SU-DHL-6 (cell line): ENCODE measurements at regions not wholly inside any gene's neighbourhood (a gene's known extent, or its start where the extent isn't known, plus 50 kb on each side); places are given as distances from the start of the nearest gene placed in this dataset.

Experiments
- H2AFZ ChIP-seq: fragments of 200-600 bp; sonication (generic); 2 replicates; pipeline ENCODE4 v1.6.1; 2014; ENCODE audit warnings: low read depth, mild to moderate bottlenecking, moderate library complexity, mixed read lengths, antibody characterized with exemption, low read length; ENCODE audit not compliant: severe bottlenecking
- H3F3A ChIP-seq: fragments of 200-600 bp; shearing (Covaris generic); 2 replicates; pipeline ENCODE4 v1.6.0; 2016; ENCODE audit warnings: antibody characterized with exemption, mild to moderate bottlenecking; ENCODE audit not compliant: insufficient read depth
- H3K27ac ChIP-seq: fragments of 200-600 bp; sonication (generic); 2 replicates; pipeline ENCODE4 v1.5.1; 2016; ENCODE audit warnings: low read depth, mild to moderate bottlenecking, low read length, moderate library complexity, mixed read lengths
- H3K27me3 ChIP-seq: fragments of 200-600 bp; sonication (generic), shearing (Covaris generic); 2 replicates; pipeline ENCODE4 v1.6.0; 2014; ENCODE audit warnings: mild to moderate bottlenecking, low read length
- H3K36me3 ChIP-seq: fragments of 200-600 bp; sonication (generic); 2 replicates; pipeline ENCODE4 v1.6.1; 2014; ENCODE audit warnings: mild to moderate bottlenecking, low read length, mixed read lengths
- H3K4me2 ChIP-seq: fragments of 300-600, 200-600 bp; shearing (Covaris generic), sonication (generic); 2 replicates; pipeline ENCODE4 v1.6.0; 2014; ENCODE audit warnings: low read length, low read depth, mild to moderate bottlenecking; ENCODE audit not compliant: poor library complexity, severe bottlenecking
- H3K4me3 ChIP-seq: fragments of 200-600 bp; sonication (generic); 2 replicates; pipeline ENCODE4 v1.5.1; 2014; ENCODE audit warnings: antibody characterized with exemption, low read length, mild to moderate bottlenecking, mixed read lengths; ENCODE audit not compliant: insufficient read depth, poor library complexity, severe bottlenecking
- H3K79me2 ChIP-seq: fragments of 200-600 bp; sonication (generic); 2 replicates; pipeline ENCODE4 v1.6.1; 2014; ENCODE audit warnings: mild to moderate bottlenecking, low read length, moderate library complexity; ENCODE audit not compliant: insufficient read depth
- H3K9ac ChIP-seq: fragments of 200-600 bp; sonication (generic); 2 replicates; pipeline ENCODE4 v1.7.0; 2014; ENCODE audit warnings: mild to moderate bottlenecking, low read length
- H3K9me2 ChIP-seq: fragments of 200-600 bp; sonication (generic); replicated peaks from 2 replicates; pipeline ENCODE4 v1.6.1; 2014; ENCODE audit warnings: low read length; ENCODE audit not compliant: insufficient read depth
- H3K9me3 ChIP-seq: fragments of 200-600 bp; sonication (generic); 2 replicates; pipeline ENCODE4 v1.6.1; 2014; ENCODE audit warnings: low read length, mixed read lengths; ENCODE audit not compliant: insufficient read depth
- H4K20me1 ChIP-seq: fragments of 200-600 bp; sonication (generic); 2 replicates; pipeline ENCODE4 v1.6.1; 2014; ENCODE audit warnings: low read depth, mild to moderate bottlenecking, antibody characterized with exemption, low read length, moderate library complexity, mixed read lengths
- EZH2phosphoT487 ChIP-seq: fragments of 200-600 bp; sonication (generic), shearing (Covaris generic); conservative IDR thresholded peaks from 2 replicates; pipeline ENCODE4 v1.6.1; 2018; ENCODE audit warnings: mild to moderate bottlenecking, antibody characterized with exemption, low read length, moderate library complexity, mixed read lengths
- TF ChIP-seq, protein P1 (sequence below): fragments of 200-600 bp; sonication (generic); IDR thresholded peaks from one replicate; pipeline ENCODE4 v1.5.1; 2017; ENCODE audit warnings: antibody characterized with exemption, mild to moderate bottlenecking, low read length, moderate library complexity; ENCODE audit not compliant: insufficient read depth, poor library complexity, severe bottlenecking

GRCh38 chr17:73792994-73793393 is 148.7 kb upstream of the SDK2 start:
- Histone ChIP-seq H3K27me3 (no peaks in the 10 kb centered on the region), H3K9ac (no peak overlapping the region), H3K36me3 (no peaks in the 10 kb centered on the region), H3K4me3 (no peak overlapping the region), H4K20me1 (no peaks in the 10 kb centered on the region), H2AFZ (no peak overlapping the region), H3F3A (no peaks in the 10 kb centered on the region), H3K79me2 (no peaks in the 10 kb centered on the region), H3K4me2 (no peak overlapping the region), H3K9me3 (no peaks in the 10 kb centered on the region), H3K9me2 (no peaks in the 10 kb centered on the region), H3K27ac (no peak overlapping the region)
- TF ChIP-seq, protein P1, sequence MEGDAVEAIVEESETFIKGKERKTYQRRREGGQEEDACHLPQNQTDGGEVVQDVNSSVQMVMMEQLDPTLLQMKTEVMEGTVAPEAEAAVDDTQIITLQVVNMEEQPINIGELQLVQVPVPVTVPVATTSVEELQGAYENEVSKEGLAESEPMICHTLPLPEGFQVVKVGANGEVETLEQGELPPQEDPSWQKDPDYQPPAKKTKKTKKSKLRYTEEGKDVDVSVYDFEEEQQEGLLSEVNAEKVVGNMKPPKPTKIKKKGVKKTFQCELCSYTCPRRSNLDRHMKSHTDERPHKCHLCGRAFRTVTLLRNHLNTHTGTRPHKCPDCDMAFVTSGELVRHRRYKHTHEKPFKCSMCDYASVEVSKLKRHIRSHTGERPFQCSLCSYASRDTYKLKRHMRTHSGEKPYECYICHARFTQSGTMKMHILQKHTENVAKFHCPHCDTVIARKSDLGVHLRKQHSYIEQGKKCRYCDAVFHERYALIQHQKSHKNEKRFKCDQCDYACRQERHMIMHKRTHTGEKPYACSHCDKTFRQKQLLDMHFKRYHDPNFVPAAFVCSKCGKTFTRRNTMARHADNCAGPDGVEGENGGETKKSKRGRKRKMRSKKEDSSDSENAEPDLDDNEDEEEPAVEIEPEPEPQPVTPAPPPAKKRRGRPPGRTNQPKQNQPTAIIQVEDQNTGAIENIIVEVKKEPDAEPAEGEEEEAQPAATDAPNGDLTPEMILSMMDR, result no peak
- no peak for TF ChIP-seq EZH2phosphoT487

- no peaks in the 10 kb centered on the region for H4K20me1 ChIP-seq
- H3F3A ChIP-seq, result no peaks in the 10 kb centered on the region
- H3K4me2 ChIP-seq, result no peak overlapping the region
- H2AFZ ChIP-seq, result no peak overlapping the region
- no peak overlapping the region for H3K27ac ChIP-seq
- H3K27me3 ChIP-seq, result no peaks in the 10 kb centered on the region
- no peak overlapping the region for H3K9ac ChIP-seq
- TF ChIP-seq EZH2phosphoT487, result no peak
- TF ChIP-seq, protein P1, result no peak
- H3K9me2 ChIP-seq, result no peaks in the 10 kb centered on the region
- no peaks in the 10 kb centered on the region for H3K36me3 ChIP-seq
- no peaks in the 10 kb centered on the region for H3K9me3 ChIP-seq
- H3K79me2 ChIP-seq, result no peaks in the 10 kb centered on the region
- no peak overlapping the region for H3K4me3 ChIP-seq
Observed at GRCh38 chr17:73794336-73794735, 150.1 kb upstream of the SDK2 start.

- Histone ChIP-seq H2AFZ (no peak overlapping the region), H3F3A (no peaks in the 10 kb centered on the region), H3K4me2 (no peak overlapping the region), H3K36me3 (no peaks in the 10 kb centered on the region), H3K9me3 (no peaks in the 10 kb centered on the region), H4K20me1 (no peaks in the 10 kb centered on the region), H3K27ac (no peak overlapping the region), H3K4me3 (no peak overlapping the region), H3K27me3 (no peaks in the 10 kb centered on the region), H3K9me2 (no peaks in the 10 kb centered on the region), H3K79me2 (no peaks in the 10 kb centered on the region), H3K9ac (no peak overlapping the region)
- no peak for TF ChIP-seq EZH2phosphoT487
- TF ChIP-seq, protein P1, result no peak
Observed at GRCh38 chr17:73795730-73796129, 151.5 kb upstream of the SDK2 start.
